ENCODE measurements at regions not wholly inside any gene's neighbourhood (a gene's known extent, or its start where the extent isn't known, plus 50 kb on each side); places are given as distances from the start of the nearest gene placed in this dataset.

DNA sequence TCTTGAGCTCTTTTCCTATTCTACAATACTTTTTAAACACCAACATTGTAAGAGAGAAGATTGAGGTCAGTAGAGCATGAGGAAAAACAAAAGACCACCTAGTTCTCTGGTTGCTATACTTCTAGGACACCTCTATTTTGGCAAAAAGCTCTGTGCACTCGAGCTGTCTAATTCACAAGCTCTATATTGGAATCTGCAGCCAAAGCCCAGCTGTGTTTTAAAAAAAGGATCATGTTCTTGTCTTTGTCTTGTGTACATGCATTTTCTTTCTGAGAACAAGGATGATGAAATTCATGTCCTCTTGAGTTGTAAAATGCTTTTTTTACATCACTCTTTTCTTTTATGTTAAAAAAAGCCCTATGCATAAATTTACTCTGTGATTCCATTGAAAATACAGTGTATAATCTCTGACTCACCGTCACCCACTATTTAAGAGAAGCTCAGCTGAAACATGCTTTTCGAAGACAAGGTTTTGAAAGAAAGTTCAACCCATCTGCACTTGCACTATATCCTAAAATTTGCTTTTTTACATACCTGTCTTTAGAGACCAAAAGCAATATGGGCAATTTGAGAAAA lies 215.5 kb upstream of the VSTM2A start:
- DNase-seq (ENCODE audit: low read depth, low spot score): no peak
- ChIA-PET RAD21 (ENCODE audit: low non-redundant PET in 1 of 2, low total read pairs in 2 of 2, uncharacterized antibody in 2 of 2, unreplicated experiment in 2 of 2) (no interaction called here), CTCF (no interaction called here), POLR2A (no interaction called here)
- no peaks in the 10 kb centered on the region for H4K20me1 ChIP-seq (ENCODE audit: insufficient read depth)
- H3K4me3 ChIP-seq (replicated peaks in 1 of 2; ENCODE audit: low read depth in 1 of 2, low read length in 2 of 2): no peak overlapping the region
- H3K4me2 ChIP-seq (ENCODE audit: low read length): no peak overlapping the region
- no peak overlapping the region for H3K27ac ChIP-seq (ENCODE audit: low read depth, low read length)
- no TSS peak for BruUV-seq (replicated peaks)
- no peak overlapping the region for H3K9ac ChIP-seq (ENCODE audit: low read length)
- no peaks in the 10 kb centered on the region for H3K9me2 ChIP-seq (ENCODE audit: insufficient read depth)
- no peaks in the 10 kb centered on the region for H3K4me1 ChIP-seq (ENCODE audit: control insufficient read depth in 1 of 2, insufficient read depth in 2 of 2, low read length in 2 of 2)
- H3K36me3 ChIP-seq (ENCODE audit: control insufficient read depth in 1 of 2, insufficient read depth in 2 of 2, low read length in 2 of 2): no peaks in the 10 kb centered on the region
- no peak overlapping the region for H2AFZ ChIP-seq (ENCODE audit: low read depth, low read length, poor library complexity, severe bottlenecking)
- TF ChIP-seq ATF3 (IDR thresholded peaks at IDR 0.05) (no peak), CEBPB (IDR thresholded peaks at IDR 0.05; ENCODE audit: low read depth) (no peak)
- H3K9me3 ChIP-seq (ENCODE audit: control insufficient read depth in 1 of 2, insufficient read depth in 1 of 2, low read depth in 1 of 2, low read length in 2 of 2): no peaks in the 10 kb centered on the region; a peak in 1 of 4 replicates
- H3K27me3 ChIP-seq (ENCODE audit: insufficient read depth, low read length): no peaks in the 10 kb centered on the region
- H3K79me2 ChIP-seq (ENCODE audit: insufficient read depth, low read length): no peaks in the 10 kb centered on the region
- ATAC-seq: no peak
- intact Hi-C loops (cut with micrococcal nuclease): no loop called here

- H3K36me3 ChIP-seq (ENCODE audit: control insufficient read depth in 1 of 2, insufficient read depth in 2 of 2, low read length in 2 of 2): no peaks in the 10 kb centered on the region
- H3K4me3 ChIP-seq (replicated peaks in 1 of 2; ENCODE audit: low read depth in 1 of 2, low read length in 2 of 2): no peak overlapping the region
- no peak overlapping the region for H2AFZ ChIP-seq (ENCODE audit: low read depth, low read length, poor library complexity, severe bottlenecking)
- no peaks in the 10 kb centered on the region for H4K20me1 ChIP-seq (ENCODE audit: insufficient read depth)
- no peaks in the 10 kb centered on the region for H3K9me2 ChIP-seq (ENCODE audit: insufficient read depth)
- DNase-seq (ENCODE audit: low read depth, low spot score): no peak
- no peak overlapping the region for H3K4me2 ChIP-seq (ENCODE audit: low read length)
- no peak overlapping the region for H3K27ac ChIP-seq (ENCODE audit: low read depth, low read length)
- H3K9ac ChIP-seq (ENCODE audit: low read length): no peak overlapping the region
- no peak for TF ChIP-seq JUND (IDR thresholded peaks at IDR 0.05)
- no peak for TF ChIP-seq CBX3 (IDR thresholded peaks at IDR 0.05; ENCODE audit: low read depth)
- TF ChIP-seq EGR1 (IDR thresholded peaks at IDR 0.05; ENCODE audit: low read depth): no peak
- TF ChIP-seq TCF7L2 (IDR thresholded peaks at IDR 0.05; ENCODE audit: borderline replicate concordance, extremely low read depth, insufficient read depth, insufficient read length): no peak
- ChIA-PET CTCF (no interaction called here), RAD21 (ENCODE audit: low non-redundant PET in 1 of 2, low total read pairs in 2 of 2, uncharacterized antibody in 2 of 2, unreplicated experiment in 2 of 2) (no interaction called here), POLR2A (no interaction called here)
- no peaks in the 10 kb centered on the region for H3K4me1 ChIP-seq (ENCODE audit: control insufficient read depth in 1 of 2, insufficient read depth in 2 of 2, low read length in 2 of 2)
- H3K9me3 ChIP-seq (ENCODE audit: control insufficient read depth in 1 of 2, insufficient read depth in 1 of 2, low read depth in 1 of 2, low read length in 2 of 2): peaks cover 0 to 3% of the 10 kb centered on the region in 2 experiments; a peak in 2 of 4 replicates
- no peaks in the 10 kb centered on the region for H3K27me3 ChIP-seq (ENCODE audit: insufficient read depth, low read length)
- BruUV-seq (replicated peaks): no TSS peak
- ATAC-seq: no peak
- no peaks in the 10 kb centered on the region for H3K79me2 ChIP-seq (ENCODE audit: insufficient read depth, low read length)
- intact Hi-C loops (cut with micrococcal nuclease): no loop called here
Observed at GRCh38 chr7:54330216-54330800, 211.9 kb upstream of the VSTM2A start.

All from HCT116 (cell line).